Hepatocyte (in vitro differentiated cells): ENCODE measurements at regions not wholly inside any gene's neighbourhood (a gene's known extent, or its start where the extent isn't known, plus 50 kb on each side); places are given as distances from the start of the nearest gene placed in this dataset.

Source experiments
- DNase-seq: peaks from one replicate; pipeline ENCODE4 v3.0.0-alpha.2; 2016; ENCODE audit warnings: low spot score
- H2AFZ ChIP-seq: fragments of 200-600 bp; sonication (generic); 2 replicates; pipeline ENCODE4 v1.6.0; 2016; ENCODE audit warnings: antibody characterized with exemption, mild to moderate bottlenecking
- H3K27ac ChIP-seq: fragments of 200-600 bp; sonication (generic); 2 replicates; pipeline ENCODE4 v1.5.1; 2016; ENCODE audit warnings: mild to moderate bottlenecking
- H3K27me3 ChIP-seq: fragments of 200-600 bp; sonication (generic); 2 replicates; pipeline ENCODE4 v1.6.1; 2016
- H3K36me3 ChIP-seq: fragments of 200-600 bp; sonication (generic); replicated peaks from 2 replicates; pipeline ENCODE4 v1.5.1; 2016; ENCODE audit warnings: low read depth; ENCODE audit not compliant: insufficient read depth
- H3K4me1 ChIP-seq: fragments of 200-600 bp; sonication (generic); 2 replicates; pipeline ENCODE4 v1.5.1; 2016; ENCODE audit warnings: mild to moderate bottlenecking, moderate library complexity; ENCODE audit not compliant: insufficient read depth
- H3K4me2 ChIP-seq: fragments of 200-600 bp; sonication (generic); 2 replicates; pipeline ENCODE4 v1.6.0; 2016
- H3K4me3 ChIP-seq: fragments of 200-600 bp; sonication (generic); 2 replicates; pipeline ENCODE4 v1.5.1; 2016; ENCODE audit warnings: mild to moderate bottlenecking
- H3K79me2 ChIP-seq: fragments of 200-600 bp; sonication (generic); 2 replicates; pipeline ENCODE4 v1.6.0; 2017; ENCODE audit warnings: mild to moderate bottlenecking
- H3K9me2 ChIP-seq: fragments of 200-600 bp; sonication (generic); replicated peaks from 2 replicates; pipeline ENCODE4 v1.6.0; 2017; ENCODE audit warnings: mild to moderate bottlenecking; ENCODE audit not compliant: insufficient read depth
- H3K9me3 ChIP-seq: fragments of 200-600 bp; sonication (generic); 2 replicates; pipeline ENCODE4 v1.5.1; 2016; ENCODE audit warnings: low read depth, mild to moderate bottlenecking
- H4K20me1 ChIP-seq: fragments of 200-600 bp; sonication (generic); 2 replicates; pipeline ENCODE4 v1.6.0; 2016; ENCODE audit warnings: mild to moderate bottlenecking; ENCODE audit not compliant: insufficient read depth, poor library complexity, severe bottlenecking
- EZH2 ChIP-seq: fragments of 200-600 bp; sonication (generic); IDR thresholded peaks from 2 replicates; pipeline ENCODE4 v1.6.1; 2016; ENCODE audit warnings: antibody characterized with exemption, mild to moderate bottlenecking, borderline replicate concordance
- EZH2phosphoT487 ChIP-seq: fragments of 200-600 bp; sonication (generic); IDR thresholded peaks from one replicate; pipeline ENCODE4 v1.6.1; 2018; ENCODE audit warnings: antibody characterized with exemption, mild to moderate bottlenecking, low read depth, moderate library complexity; ENCODE audit not compliant: unreplicated experiment, severe bottlenecking
- WGBS: methylation state at CpG from one replicate; pipeline ENCODE4 v1.1.6; 2016; ENCODE audit warnings: low lambda C conversion rate; ENCODE audit errors: missing lambda C conversion rate; 5-methylcytosine and 5-hydroxymethylcytosine counted together
- TF ChIP-seq, protein P1 (sequence below): fragments of 200-600 bp; sonication (generic); IDR thresholded peaks from 2 replicates; pipeline ENCODE4 v1.5.1; 2016; ENCODE audit warnings: antibody characterized with exemption, mild to moderate bottlenecking; ENCODE audit not compliant: poor library complexity

DNA sequence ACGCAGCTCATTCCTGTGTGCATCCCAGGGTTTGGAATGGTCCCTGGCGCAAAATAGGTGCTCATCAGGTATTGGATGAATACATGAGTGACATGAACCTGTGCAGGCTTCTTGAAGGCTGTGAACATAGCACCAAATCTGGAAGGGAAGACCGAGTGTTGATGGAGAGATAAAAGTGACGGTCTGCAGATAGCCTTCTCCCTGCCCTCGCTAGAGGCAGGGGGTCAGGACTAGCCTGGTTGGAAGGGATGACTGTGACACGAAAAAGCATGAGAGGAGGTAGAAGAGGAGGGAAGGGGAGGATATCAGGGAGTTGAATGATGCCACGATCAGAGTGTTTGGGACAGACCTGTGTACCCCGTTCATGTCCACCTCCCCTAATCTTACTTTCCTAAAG is 267.1 kb downstream of the XXYLT1 start:
- H3K4me2 ChIP-seq = no peak overlapping the region
- no peaks in the 10 kb centered on the region for H3K79me2 ChIP-seq
- no peaks in the 10 kb centered on the region for H3K36me3 ChIP-seq
- H3K4me3 ChIP-seq = no peak overlapping the region
- DNase-seq = no peak
- H4K20me1 ChIP-seq = no peaks in the 10 kb centered on the region
- peaks cover 14% of the 10 kb centered on the region for H3K4me1 ChIP-seq
- H3K27me3 ChIP-seq = no peaks in the 10 kb centered on the region
- no peak overlapping the region for H2AFZ ChIP-seq
- H3K9me2 ChIP-seq = no peaks in the 10 kb centered on the region
- H3K9me3 ChIP-seq = no peaks in the 10 kb centered on the region
- TF ChIP-seq, protein P1, sequence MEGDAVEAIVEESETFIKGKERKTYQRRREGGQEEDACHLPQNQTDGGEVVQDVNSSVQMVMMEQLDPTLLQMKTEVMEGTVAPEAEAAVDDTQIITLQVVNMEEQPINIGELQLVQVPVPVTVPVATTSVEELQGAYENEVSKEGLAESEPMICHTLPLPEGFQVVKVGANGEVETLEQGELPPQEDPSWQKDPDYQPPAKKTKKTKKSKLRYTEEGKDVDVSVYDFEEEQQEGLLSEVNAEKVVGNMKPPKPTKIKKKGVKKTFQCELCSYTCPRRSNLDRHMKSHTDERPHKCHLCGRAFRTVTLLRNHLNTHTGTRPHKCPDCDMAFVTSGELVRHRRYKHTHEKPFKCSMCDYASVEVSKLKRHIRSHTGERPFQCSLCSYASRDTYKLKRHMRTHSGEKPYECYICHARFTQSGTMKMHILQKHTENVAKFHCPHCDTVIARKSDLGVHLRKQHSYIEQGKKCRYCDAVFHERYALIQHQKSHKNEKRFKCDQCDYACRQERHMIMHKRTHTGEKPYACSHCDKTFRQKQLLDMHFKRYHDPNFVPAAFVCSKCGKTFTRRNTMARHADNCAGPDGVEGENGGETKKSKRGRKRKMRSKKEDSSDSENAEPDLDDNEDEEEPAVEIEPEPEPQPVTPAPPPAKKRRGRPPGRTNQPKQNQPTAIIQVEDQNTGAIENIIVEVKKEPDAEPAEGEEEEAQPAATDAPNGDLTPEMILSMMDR = no peak
- TF ChIP-seq EZH2 (no peak), EZH2phosphoT487 (no peak)
- WGBS = 82% methylated on average over 8 of the region's 8 CpGs
- no peak overlapping the region for H3K27ac ChIP-seq

DNA sequence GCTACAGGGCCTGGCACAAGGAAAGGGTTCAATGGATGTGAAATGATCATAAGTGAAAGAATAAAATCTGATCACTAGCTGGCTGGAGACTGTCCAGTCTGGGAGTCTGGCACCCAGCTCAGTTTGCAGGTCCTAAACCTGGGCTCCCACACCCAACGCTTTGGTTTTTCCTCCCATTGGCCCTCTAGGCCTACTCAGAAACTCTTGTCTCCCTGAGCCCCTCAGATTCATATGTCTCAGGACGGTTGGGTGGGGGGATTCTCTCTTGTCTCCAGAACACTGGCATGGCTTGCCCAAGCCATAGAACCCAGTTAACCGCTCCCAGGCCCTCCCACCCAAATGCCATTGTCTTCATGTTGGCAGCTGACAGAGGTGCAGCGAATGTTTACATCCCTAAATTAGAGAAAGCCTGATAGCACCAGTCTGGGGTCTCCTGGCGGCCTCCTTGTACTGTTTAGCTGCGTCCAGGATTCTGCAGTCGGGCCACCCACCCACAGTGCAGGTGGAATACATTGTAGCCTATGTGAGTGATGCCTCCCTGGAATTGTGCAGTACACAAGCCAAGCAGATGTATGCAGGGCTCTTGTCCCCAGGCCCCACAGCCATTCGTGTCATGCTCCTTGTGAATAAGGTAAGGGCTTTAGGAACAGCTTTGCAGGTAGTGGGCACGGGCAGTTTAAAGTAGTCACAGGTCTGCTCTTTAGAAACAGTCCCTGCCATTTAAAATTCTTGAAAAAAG is 266.3 kb downstream of the XXYLT1 start:
- H3K4me1 ChIP-seq = peaks cover 14% of the 10 kb centered on the region
- no peaks in the 10 kb centered on the region for H3K9me3 ChIP-seq
- no peaks in the 10 kb centered on the region for H3K36me3 ChIP-seq
- no peak overlapping the region for H3K4me2 ChIP-seq
- no peak for DNase-seq
- 85% methylated on average over 9 of the region's 9 CpGs for WGBS
- no peak overlapping the region for H2AFZ ChIP-seq
- H3K79me2 ChIP-seq = no peaks in the 10 kb centered on the region
- no peaks in the 10 kb centered on the region for H4K20me1 ChIP-seq
- TF ChIP-seq, protein P1 = no peak
- TF ChIP-seq EZH2phosphoT487 (no peak), EZH2 (no peak)
- H3K4me3 ChIP-seq = no peak overlapping the region
- H3K9me2 ChIP-seq = no peaks in the 10 kb centered on the region
- no peaks in the 10 kb centered on the region for H3K27me3 ChIP-seq
- H3K27ac ChIP-seq = no peak overlapping the region

DNA sequence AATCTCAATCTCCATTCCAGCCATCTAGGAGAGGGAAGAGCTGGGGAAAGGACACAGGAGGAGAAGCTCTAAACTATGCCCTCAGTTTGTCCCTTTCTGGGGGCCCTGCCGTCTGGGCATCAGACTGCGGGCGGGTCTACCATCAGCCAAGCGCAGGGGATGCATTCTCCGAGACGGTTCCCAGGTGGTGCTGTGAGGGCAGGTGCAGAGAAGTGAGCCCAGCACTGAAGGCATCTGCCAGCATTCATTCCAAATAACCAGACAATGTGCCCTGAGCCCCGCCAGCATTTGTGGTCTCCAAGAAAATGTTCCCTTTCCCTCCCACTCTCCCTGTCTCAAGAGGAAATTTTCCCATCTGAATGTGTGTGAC is 265.7 kb downstream of the XXYLT1 start:
- Histone ChIP-seq H3K4me1 (peaks cover 14% of the 10 kb centered on the region), H2AFZ (no peak overlapping the region), H3K4me2 (no peak overlapping the region), H3K36me3 (no peaks in the 10 kb centered on the region), H4K20me1 (no peaks in the 10 kb centered on the region), H3K27me3 (no peaks in the 10 kb centered on the region), H3K4me3 (no peak overlapping the region), H3K9me2 (no peaks in the 10 kb centered on the region), H3K27ac (no peak overlapping the region), H3K9me3 (no peaks in the 10 kb centered on the region), H3K79me2 (no peaks in the 10 kb centered on the region)
- DNase-seq = no peak
- 84% methylated on average over 7 of the region's 7 CpGs for WGBS
- TF ChIP-seq EZH2 (no peak), EZH2phosphoT487 (no peak)
- TF ChIP-seq, protein P1 = no peak
